ENCODE measurements at regions not wholly inside any gene's neighbourhood (a gene's known extent, or its start where the extent isn't known, plus 50 kb on each side); places are given as distances from the start of the nearest gene placed in this dataset.

GRCh38 chr3:23116081-23116837 is 86.9 kb upstream of the UBE2E2 start:
- no peak overlapping the region for H3K4ac ChIP-seq (ENCODE audit: low read depth, low read length)
- no peak overlapping the region for H2AFZ ChIP-seq (ENCODE audit: low read length)
- no peak overlapping the region for H2BK5ac ChIP-seq (ENCODE audit: insufficient read length, low read length)
- H2BK20ac ChIP-seq (ENCODE audit: low read depth, low read length, poor library complexity, severe bottlenecking) = no peak overlapping the region
- H3K4me1 ChIP-seq (ENCODE audit: insufficient read depth, low read length) = peaks cover 2% of the 10 kb centered on the region; the same call in 1 of the 2 replicates
- Mint-ChIP-seq H3K36me3 (ENCODE audit: insufficient read depth in 1 of 3, low read depth in 3 of 3) (no peaks in the 10 kb centered on the region), H3K4me3 (no peak overlapping the region), H3K9me3 (no peaks in the 10 kb centered on the region), H3K27ac (no peak overlapping the region), H3K4me1 (peaks cover 11 to 18% of the 10 kb centered on the region in 2 experiments), H3K27me3 (ENCODE audit: low read depth) (no peaks in the 10 kb centered on the region)
- no peaks in the 10 kb centered on the region for H3K79me2 ChIP-seq (ENCODE audit: insufficient read depth, low read length)
- H3K14ac ChIP-seq (ENCODE audit: insufficient read depth, low read length) = no peak overlapping the region
- H3K9me3 ChIP-seq (ENCODE audit: control insufficient read depth, low read depth, low read length) = no peaks in the 10 kb centered on the region
- no peak overlapping the region for H2AK5ac ChIP-seq (ENCODE audit: insufficient read length, low read length)
- H3K27me3 ChIP-seq (ENCODE audit: insufficient read depth, low read length) = no peaks in the 10 kb centered on the region
- no peak overlapping the region for H4K91ac ChIP-seq (ENCODE audit: insufficient read length, low read depth, low read length)
- TF ChIP-seq CTCF (conservative IDR thresholded peaks at IDR 0.05) = no peak
- no peaks in the 10 kb centered on the region for H3K79me1 ChIP-seq (ENCODE audit: insufficient read depth, low read depth, low read length, poor library complexity, severe bottlenecking)
- H3K23me2 ChIP-seq (ENCODE audit: insufficient read length, low read depth, low read length, poor library complexity, severe bottlenecking) = no peaks in the 10 kb centered on the region
- no CpG with 5 or more reads among the region's 3 CpGs for WGBS (ENCODE audit: extremely low coverage, insufficient read length, low lambda C conversion rate)
- no peak overlapping the region for H3K18ac ChIP-seq (ENCODE audit: insufficient read length, low read depth, low read length)
- no peak overlapping the region for H4K8ac ChIP-seq (replicated peaks; ENCODE audit: insufficient read length, low read depth, low read length)
- no peak overlapping the region for H3K27ac ChIP-seq (ENCODE audit: insufficient read length, low read depth, low read length)
- H3K56ac ChIP-seq (ENCODE audit: insufficient read length, low read depth, low read length) = no peak overlapping the region
- H4K5ac ChIP-seq (ENCODE audit: insufficient read length, low read depth, low read length) = no peak overlapping the region
- no peak overlapping the region for H3K4me2 ChIP-seq (ENCODE audit: insufficient read depth, insufficient read length, low read length)
- H4K20me1 ChIP-seq (ENCODE audit: control insufficient read depth, insufficient read depth, insufficient read length) = no peaks in the 10 kb centered on the region
- no peak for DNase-seq
- no peak overlapping the region for H2BK120ac ChIP-seq (ENCODE audit: low read depth, low read length, poor library complexity, severe bottlenecking)
- no peak overlapping the region for H3K23ac ChIP-seq (ENCODE audit: insufficient read length, low read depth, low read length)
- H3T11ph ChIP-seq (ENCODE audit: low read length) = no peak overlapping the region
- no peak overlapping the region for H3K9ac ChIP-seq (ENCODE audit: extremely low read depth, insufficient read length, low read length)
- H2BK15ac ChIP-seq (ENCODE audit: low read depth, low read length) = no peak overlapping the region
- no peak overlapping the region for H2BK12ac ChIP-seq (ENCODE audit: insufficient read length, low read depth, low read length)
